GM23338 (cell line): ENCODE measurements at regions not wholly inside any gene's neighbourhood (a gene's known extent, or its start where the extent isn't known, plus 50 kb on each side); places are given as distances from the start of the nearest gene placed in this dataset.
"Not testable (repeated sequence)": the region's sequence is repeated elsewhere in the genome, so short reads cannot be mapped to it uniquely, and the experiment has no call there.

ENCODE experiments used
- ATAC-seq: fragments of 200-7000 bp; cut with Tn5 transposase; 3 replicates; pipeline ENCODE4 v1.9.1; 2020
- DNase-seq: peaks from one replicate; pipeline ENCODE4 v3.0.0-alpha.2; 2015; ENCODE audit warnings: low spot score
- H2AFZ ChIP-seq: fragments of 200-600 bp; sonication (generic); 2 replicates; pipeline ENCODE4 v1.8.0; 2016; ENCODE audit warnings: antibody characterized with exemption, mild to moderate bottlenecking, moderate library complexity
- H3F3A ChIP-seq: fragments of 200-600 bp; sonication (generic); replicated peaks from 2 replicates; pipeline ENCODE4 v1.8.0; 2017; ENCODE audit warnings: antibody characterized with exemption, mixed run types, low read depth
- H3K27ac ChIP-seq: fragments of 200-600 bp; sonication (generic); 2 replicates; pipeline ENCODE4 v1.6.1; 2016; ENCODE audit warnings: low read depth
- H3K27me3 ChIP-seq: fragments of 200-600 bp; sonication (generic); 2 replicates; pipeline ENCODE4 v1.8.0; 2016; ENCODE audit warnings: mild to moderate bottlenecking, mixed run types, moderate library complexity; ENCODE audit not compliant: insufficient read depth
- H3K36me3 ChIP-seq: fragments of 200-600 bp; sonication (generic); 2 replicates; pipeline ENCODE4 v1.8.0; 2016; ENCODE audit warnings: mild to moderate bottlenecking; ENCODE audit not compliant: insufficient read depth
- H3K4me1 ChIP-seq: fragments of 200-600 bp; sonication (generic); 2 replicates; pipeline ENCODE4 v1.8.0; 2016; ENCODE audit warnings: mild to moderate bottlenecking, moderate library complexity; ENCODE audit not compliant: insufficient read depth
- H3K4me2 ChIP-seq: fragments of 200-600 bp; sonication (generic); 2 replicates; pipeline ENCODE4 v1.7.1; 2017; ENCODE audit warnings: mixed run types
- H3K4me3 ChIP-seq: fragments of 200-600 bp; sonication (generic); 2 replicates; pipeline ENCODE4 v1.6.1; 2016; ENCODE audit warnings: mixed run types
- H3K79me2 ChIP-seq: fragments of 200-600 bp; sonication (generic); replicated peaks from 2 replicates; pipeline ENCODE4 v1.8.0; 2017; ENCODE audit warnings: mild to moderate bottlenecking; ENCODE audit not compliant: insufficient read depth
- H3K9me2 ChIP-seq: fragments of 200-600 bp; sonication (generic); 2 replicates; pipeline ENCODE4 v1.8.0; 2017; ENCODE audit not compliant: insufficient read depth
- H4K20me1 ChIP-seq: fragments of 200-600 bp; sonication (generic); replicated peaks from 2 replicates; pipeline ENCODE4 v1.8.0; 2017; ENCODE audit warnings: mild to moderate bottlenecking; ENCODE audit not compliant: insufficient read depth
- H3K27ac Mint-ChIP-seq: 2 replicates; pipeline ENCODE4 v1.8.0; 2020; ENCODE audit warnings: inconsistent platforms, mild to moderate bottlenecking, moderate library complexity, mixed read lengths
- H3K27me3 Mint-ChIP-seq: 3 replicates; pipeline ENCODE4 v1.8.0; 2022; ENCODE audit warnings: low read depth, mild to moderate bottlenecking, moderate library complexity, mixed read lengths, inconsistent platforms; ENCODE audit not compliant: insufficient read depth, poor library complexity
- H3K36me3 Mint-ChIP-seq: 3 replicates; pipeline ENCODE4 v1.8.0; 2021; ENCODE audit warnings: low read depth, mild to moderate bottlenecking, inconsistent platforms, moderate library complexity, mixed read lengths
- H3K4me1 Mint-ChIP-seq: 3 replicates; pipeline ENCODE4 v1.8.0; 2020; ENCODE audit warnings: mild to moderate bottlenecking, inconsistent platforms, mixed read lengths
- H3K4me3 Mint-ChIP-seq: 3 replicates; pipeline ENCODE4 v1.8.0; 2021; ENCODE audit warnings: moderate library complexity, mild to moderate bottlenecking, inconsistent platforms, mixed read lengths
- H3K9me3 Mint-ChIP-seq: 3 replicates; pipeline ENCODE4 v1.8.0; 2020; ENCODE audit warnings: moderate library complexity, mild to moderate bottlenecking, inconsistent platforms, mixed read lengths
- CREB1 ChIP-seq: fragments of 250-450 bp; sonication (Bioruptor Pico); IDR thresholded peaks from 2 replicates; pipeline ENCODE4 v1.5.0; 2020; ENCODE audit warnings: low read depth, mild to moderate bottlenecking, moderate library complexity
- EZH2 ChIP-seq: fragments of 200-600 bp; sonication (generic); IDR thresholded peaks from one replicate; pipeline ENCODE4 v1.8.0; 2017; ENCODE audit warnings: antibody characterized with exemption, mild to moderate bottlenecking, low read depth; ENCODE audit not compliant: unreplicated experiment
- EZH2phosphoT487 ChIP-seq: fragments of 200-600 bp; sonication (generic); IDR thresholded peaks from one replicate; pipeline ENCODE4 v1.8.1; 2018; ENCODE audit warnings: antibody characterized with exemption; ENCODE audit not compliant: unreplicated experiment
- JUNB ChIP-seq: IDR thresholded peaks from one replicate; pipeline ENCODE4 v1.6.1; 2016; ENCODE audit warnings: antibody characterized with exemption; ENCODE audit not compliant: unreplicated experiment
- POLR2AphosphoS5 ChIP-seq: IDR thresholded peaks from 2 replicates; pipeline ENCODE4 v1.6.1; 2016; ENCODE audit warnings: antibody characterized with exemption, low read depth
- STAT1 ChIP-seq: IDR thresholded peaks from one replicate; pipeline ENCODE4 v1.6.1; 2016; ENCODE audit warnings: antibody characterized with exemption; ENCODE audit not compliant: unreplicated experiment
- ZNF114 ChIP-seq: fragments of 250-450 bp; sonication (Bioruptor Pico); IDR thresholded peaks from 2 replicates; pipeline ENCODE4 v1.5.0; 2020; ENCODE audit warnings: mild to moderate bottlenecking, moderate library complexity
- ZNF331 ChIP-seq: fragments of 250-450 bp; sonication (Bioruptor Pico); IDR thresholded peaks from 2 replicates; pipeline ENCODE4 v1.5.0; 2020; ENCODE audit warnings: low read depth, mild to moderate bottlenecking, moderate library complexity
- TF ChIP-seq, protein P1 (sequence below): IDR thresholded peaks from 2 replicates; pipeline ENCODE4 v1.6.1; 2016; ENCODE audit warnings: antibody characterized with exemption
- TF ChIP-seq, protein P2 (sequence below), 2 experiments: fragments of 200-600 bp in 1 of 2; sonication (generic) in 1 of 2; conservative IDR thresholded peaks; 2 replicates each; pipeline versions ENCODE4 v1.5.1 to v1.6.1; 2016 to 2017; ENCODE audit warnings: antibody characterized with exemption in 2 of 2, low read depth in 2 of 2, mild to moderate bottlenecking in 2 of 2, moderate library complexity in 1 of 2
- TF ChIP-seq, protein P3 (sequence below): IDR thresholded peaks from one replicate; pipeline ENCODE4 v1.6.1; 2018; ENCODE audit warnings: antibody characterized with exemption; ENCODE audit not compliant: unreplicated experiment

DNA sequence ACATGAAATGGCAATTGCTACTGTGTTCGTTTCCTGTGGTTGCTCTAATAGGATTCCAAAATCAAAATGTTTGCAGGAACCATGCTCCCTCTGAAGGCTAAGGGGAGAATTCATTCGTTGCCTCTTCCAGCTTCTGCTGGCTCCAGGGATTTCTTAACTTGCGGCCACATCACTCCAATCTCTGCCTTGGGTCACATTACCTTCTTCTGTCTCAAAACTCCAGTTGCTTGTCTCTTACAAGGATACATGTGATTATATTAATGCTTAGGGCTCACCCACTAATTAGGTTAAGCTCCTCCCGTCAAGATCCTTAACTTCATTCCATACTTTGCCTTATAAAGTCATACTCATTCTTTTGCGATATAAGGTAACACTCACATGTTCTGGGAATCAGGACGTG is 208.4 kb downstream of the RBM46 start (continued):
- TF ChIP-seq, protein P1, sequence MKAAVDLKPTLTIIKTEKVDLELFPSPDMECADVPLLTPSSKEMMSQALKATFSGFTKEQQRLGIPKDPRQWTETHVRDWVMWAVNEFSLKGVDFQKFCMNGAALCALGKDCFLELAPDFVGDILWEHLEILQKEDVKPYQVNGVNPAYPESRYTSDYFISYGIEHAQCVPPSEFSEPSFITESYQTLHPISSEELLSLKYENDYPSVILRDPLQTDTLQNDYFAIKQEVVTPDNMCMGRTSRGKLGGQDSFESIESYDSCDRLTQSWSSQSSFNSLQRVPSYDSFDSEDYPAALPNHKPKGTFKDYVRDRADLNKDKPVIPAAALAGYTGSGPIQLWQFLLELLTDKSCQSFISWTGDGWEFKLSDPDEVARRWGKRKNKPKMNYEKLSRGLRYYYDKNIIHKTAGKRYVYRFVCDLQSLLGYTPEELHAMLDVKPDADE: no peak
- TF ChIP-seq, protein P2, sequence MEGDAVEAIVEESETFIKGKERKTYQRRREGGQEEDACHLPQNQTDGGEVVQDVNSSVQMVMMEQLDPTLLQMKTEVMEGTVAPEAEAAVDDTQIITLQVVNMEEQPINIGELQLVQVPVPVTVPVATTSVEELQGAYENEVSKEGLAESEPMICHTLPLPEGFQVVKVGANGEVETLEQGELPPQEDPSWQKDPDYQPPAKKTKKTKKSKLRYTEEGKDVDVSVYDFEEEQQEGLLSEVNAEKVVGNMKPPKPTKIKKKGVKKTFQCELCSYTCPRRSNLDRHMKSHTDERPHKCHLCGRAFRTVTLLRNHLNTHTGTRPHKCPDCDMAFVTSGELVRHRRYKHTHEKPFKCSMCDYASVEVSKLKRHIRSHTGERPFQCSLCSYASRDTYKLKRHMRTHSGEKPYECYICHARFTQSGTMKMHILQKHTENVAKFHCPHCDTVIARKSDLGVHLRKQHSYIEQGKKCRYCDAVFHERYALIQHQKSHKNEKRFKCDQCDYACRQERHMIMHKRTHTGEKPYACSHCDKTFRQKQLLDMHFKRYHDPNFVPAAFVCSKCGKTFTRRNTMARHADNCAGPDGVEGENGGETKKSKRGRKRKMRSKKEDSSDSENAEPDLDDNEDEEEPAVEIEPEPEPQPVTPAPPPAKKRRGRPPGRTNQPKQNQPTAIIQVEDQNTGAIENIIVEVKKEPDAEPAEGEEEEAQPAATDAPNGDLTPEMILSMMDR (conservative IDR thresholded peaks at IDR 0.05; ENCODE audit: low read depth in 2 of 2): peak in 1 of 2 experiments; percentile 24; a peak in 3 of 4 replicates

DNA sequence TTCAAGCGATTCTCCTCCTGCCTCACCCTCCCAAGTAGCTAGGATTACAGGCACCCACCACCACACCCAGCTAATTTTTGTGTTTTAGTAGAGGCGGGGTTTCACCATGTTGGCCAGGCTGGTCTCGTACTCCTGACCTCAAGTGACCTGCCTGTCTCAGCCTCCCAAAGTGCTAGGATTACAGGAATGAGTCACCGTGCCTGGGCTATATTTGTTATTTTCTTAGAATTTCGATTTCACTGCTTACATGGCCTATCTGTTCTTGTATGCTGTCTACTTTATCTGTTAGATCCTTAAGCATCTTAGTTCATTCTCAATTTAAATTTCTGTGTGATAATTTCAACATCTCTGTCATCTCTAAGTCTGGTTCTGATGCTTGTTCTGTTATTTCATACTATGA is 210.6 kb upstream of the NPY2R start:
- not testable (repeated sequence) for H3K9me3 Mint-ChIP-seq, H3K27me3 ChIP-seq, H3K36me3 Mint-ChIP-seq, H3K4me3 ChIP-seq, H3K27ac ChIP-seq, H3K4me2 ChIP-seq, H4K20me1 ChIP-seq, H2AFZ ChIP-seq, DNase-seq, H3F3A ChIP-seq, H3K4me3 Mint-ChIP-seq, H3K4me1 ChIP-seq, ATAC-seq, H3K27me3 Mint-ChIP-seq, H3K9me2 ChIP-seq, H3K27ac Mint-ChIP-seq, H3K36me3 ChIP-seq, H3K4me1 Mint-ChIP-seq, H3K79me2 ChIP-seq

DNA sequence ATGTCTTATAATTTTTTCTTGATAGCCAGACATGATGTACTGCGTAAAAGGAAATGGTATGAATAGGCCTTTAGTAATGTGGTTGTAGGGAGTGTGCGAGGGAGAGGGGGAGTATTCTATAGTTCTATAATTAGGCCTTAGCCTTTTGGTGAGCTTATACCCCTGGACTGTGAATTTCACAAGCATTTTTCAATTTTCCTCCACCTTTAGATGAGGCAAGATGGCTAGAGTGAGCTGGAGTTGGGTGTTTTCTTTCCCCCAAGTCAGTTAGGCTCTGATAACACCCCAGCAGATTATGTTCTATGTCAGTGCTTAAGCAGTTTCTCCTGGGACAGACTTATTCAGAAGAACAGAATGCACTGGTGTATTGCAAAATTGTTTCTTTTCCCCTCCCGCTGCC is 210.2 kb upstream of the NPY2R start:
- no peaks in the 10 kb centered on the region for H3K27me3 Mint-ChIP-seq
- Histone ChIP-seq H3K4me3 (no peak overlapping the region), H3K9me2 (no peaks in the 10 kb centered on the region), H3K36me3 (no peaks in the 10 kb centered on the region), H3K27me3 (no peaks in the 10 kb centered on the region), H3K79me2 (no peaks in the 10 kb centered on the region), H2AFZ (no peak overlapping the region), H4K20me1 (no peaks in the 10 kb centered on the region), H3K4me2 (no peak overlapping the region), H3F3A (no peaks in the 10 kb centered on the region), H3K27ac (no peak overlapping the region), H3K4me1 (no peaks in the 10 kb centered on the region)
- no peak overlapping the region for H3K4me3 Mint-ChIP-seq
- H3K4me1 Mint-ChIP-seq: no peaks in the 10 kb centered on the region
- H3K36me3 Mint-ChIP-seq: no peaks in the 10 kb centered on the region
- H3K9me3 Mint-ChIP-seq: no peaks in the 10 kb centered on the region
- DNase-seq (no peak), ATAC-seq (no peak)
- H3K27ac Mint-ChIP-seq: no peak overlapping the region
- TF ChIP-seq, protein P3, sequence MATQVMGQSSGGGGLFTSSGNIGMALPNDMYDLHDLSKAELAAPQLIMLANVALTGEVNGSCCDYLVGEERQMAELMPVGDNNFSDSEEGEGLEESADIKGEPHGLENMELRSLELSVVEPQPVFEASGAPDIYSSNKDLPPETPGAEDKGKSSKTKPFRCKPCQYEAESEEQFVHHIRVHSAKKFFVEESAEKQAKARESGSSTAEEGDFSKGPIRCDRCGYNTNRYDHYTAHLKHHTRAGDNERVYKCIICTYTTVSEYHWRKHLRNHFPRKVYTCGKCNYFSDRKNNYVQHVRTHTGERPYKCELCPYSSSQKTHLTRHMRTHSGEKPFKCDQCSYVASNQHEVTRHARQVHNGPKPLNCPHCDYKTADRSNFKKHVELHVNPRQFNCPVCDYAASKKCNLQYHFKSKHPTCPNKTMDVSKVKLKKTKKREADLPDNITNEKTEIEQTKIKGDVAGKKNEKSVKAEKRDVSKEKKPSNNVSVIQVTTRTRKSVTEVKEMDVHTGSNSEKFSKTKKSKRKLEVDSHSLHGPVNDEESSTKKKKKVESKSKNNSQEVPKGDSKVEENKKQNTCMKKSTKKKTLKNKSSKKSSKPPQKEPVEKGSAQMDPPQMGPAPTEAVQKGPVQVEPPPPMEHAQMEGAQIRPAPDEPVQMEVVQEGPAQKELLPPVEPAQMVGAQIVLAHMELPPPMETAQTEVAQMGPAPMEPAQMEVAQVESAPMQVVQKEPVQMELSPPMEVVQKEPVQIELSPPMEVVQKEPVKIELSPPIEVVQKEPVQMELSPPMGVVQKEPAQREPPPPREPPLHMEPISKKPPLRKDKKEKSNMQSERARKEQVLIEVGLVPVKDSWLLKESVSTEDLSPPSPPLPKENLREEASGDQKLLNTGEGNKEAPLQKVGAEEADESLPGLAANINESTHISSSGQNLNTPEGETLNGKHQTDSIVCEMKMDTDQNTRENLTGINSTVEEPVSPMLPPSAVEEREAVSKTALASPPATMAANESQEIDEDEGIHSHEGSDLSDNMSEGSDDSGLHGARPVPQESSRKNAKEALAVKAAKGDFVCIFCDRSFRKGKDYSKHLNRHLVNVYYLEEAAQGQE: no peak
- TF ChIP-seq EZH2: no peak
- no peak for TF ChIP-seq STAT1
- no peak for TF ChIP-seq ZNF114
- TF ChIP-seq EZH2phosphoT487: no peak
- TF ChIP-seq JUNB: no peak
- TF ChIP-seq ZNF331 (CRISPR knock-in tag): no peak
- TF ChIP-seq POLR2AphosphoS5: no peak
- TF ChIP-seq, protein P2 (conservative IDR thresholded peaks at IDR 0.05; ENCODE audit: low read depth in 2 of 2): no peak
- TF ChIP-seq CREB1 (CRISPR knock-in tag): no peak
- TF ChIP-seq, protein P1: no peak
